RWPE2 (cell line): ENCODE measurements at regions not wholly inside any gene's neighbourhood (a gene's known extent, or its start where the extent isn't known, plus 50 kb on each side); places are given as distances from the start of the nearest gene placed in this dataset.

ENCODE experiments used
- ATAC-seq: fragments of 200-7000 bp; cut with Tn5 transposase; 3 replicates; pipeline ENCODE4 v1.9.1; 2021; ENCODE audit warnings: low read depth
- DNase-seq: peaks from one replicate; pipeline ENCODE4 v3.0.0-alpha.2; 2020; ENCODE audit warnings: low spot score
- H3K27ac ChIP-seq: fragments of 450-650 bp; 2 replicates; pipeline ENCODE4 v1.5.1; 2017; ENCODE audit warnings: mild to moderate bottlenecking; ENCODE audit not compliant: poor library complexity, severe bottlenecking
- H3K27me3 ChIP-seq: fragments of 250-450 bp; sonication (Bioruptor Pico); 2 replicates; pipeline ENCODE4 v1.5.1; 2021; ENCODE audit warnings: mild to moderate bottlenecking, moderate library complexity; ENCODE audit not compliant: insufficient read depth, poor library complexity, severe bottlenecking
- H3K36me3 ChIP-seq: fragments of 250-450 bp; sonication (Bioruptor Pico); 2 replicates; pipeline ENCODE4 v1.5.1; 2020; ENCODE audit warnings: low read depth, mild to moderate bottlenecking, moderate library complexity
- H3K4me1 ChIP-seq: fragments of 250-450 bp; sonication (Bioruptor Pico); 2 replicates; pipeline ENCODE4 v1.5.1; 2021; ENCODE audit warnings: mild to moderate bottlenecking, moderate library complexity; ENCODE audit not compliant: insufficient read depth, poor library complexity, severe bottlenecking
- H3K4me3 ChIP-seq: fragments of 250-450 bp; sonication (Bioruptor Pico); 2 replicates; pipeline ENCODE4 v1.5.1; 2021; ENCODE audit warnings: mild to moderate bottlenecking, moderate library complexity; ENCODE audit not compliant: severe bottlenecking
- H3K9me3 ChIP-seq: fragments of 250-450 bp; sonication (Bioruptor Pico); 2 replicates; pipeline ENCODE4 v1.5.1; 2021; ENCODE audit warnings: mild to moderate bottlenecking, moderate library complexity; ENCODE audit not compliant: severe bottlenecking
- CTCF ChIP-seq: fragments of 450-650 bp; IDR thresholded peaks from one replicate; pipeline ENCODE4 v1.5.1; 2017; ENCODE audit warnings: mild to moderate bottlenecking, moderate library complexity; ENCODE audit not compliant: poor library complexity, severe bottlenecking

- Histone ChIP-seq H3K27me3 (no peaks in the 10 kb centered on the region), H3K27ac (no peak overlapping the region), H3K4me1 (no peaks in the 10 kb centered on the region), H3K9me3 (no peaks in the 10 kb centered on the region), H3K36me3 (no peaks in the 10 kb centered on the region), H3K4me3 (no peak overlapping the region)
- no peak for DNase-seq
- TF ChIP-seq CTCF = no peak
- ATAC-seq = no peak
These were observed 91.1 kb downstream of the MPP7 start for GRCh38 chr10:28211759-28212158.

- ATAC-seq = no peak
- no peak overlapping the region for H3K4me3 ChIP-seq
- H3K9me3 ChIP-seq = no peaks in the 10 kb centered on the region
- no peaks in the 10 kb centered on the region for H3K4me1 ChIP-seq
- no peak for TF ChIP-seq CTCF
- H3K36me3 ChIP-seq = no peaks in the 10 kb centered on the region
- no peak for DNase-seq
- no peaks in the 10 kb centered on the region for H3K27me3 ChIP-seq
- no peak overlapping the region for H3K27ac ChIP-seq
These were observed 95.1 kb downstream of the MPP7 start for GRCh38 chr10:28207799-28208198.

GRCh38 chr10:28202941-28203352 is 99.9 kb downstream of the MPP7 start:
- DNase-seq (no peak), ATAC-seq (no peak)
- no peak overlapping the region for H3K4me3 ChIP-seq
- H3K9me3 ChIP-seq = no peaks in the 10 kb centered on the region
- no peaks in the 10 kb centered on the region for H3K4me1 ChIP-seq
- no peaks in the 10 kb centered on the region for H3K36me3 ChIP-seq
- no peaks in the 10 kb centered on the region for H3K27me3 ChIP-seq
- TF ChIP-seq CTCF = no peak
- H3K27ac ChIP-seq = no peak overlapping the region

- Histone ChIP-seq H3K27me3 (no peaks in the 10 kb centered on the region), H3K4me3 (no peak overlapping the region)
- ATAC-seq = no peak
These were observed 101.2 kb downstream of the MPP7 start for GRCh38 chr10:28201410-28202400.

More at GRCh38 chr10:28201410-28202400, 101.2 kb downstream of the MPP7 start:
- TF ChIP-seq CTCF = no peak
- Histone ChIP-seq H3K36me3 (no peaks in the 10 kb centered on the region), H3K27ac (no peak overlapping the region), H3K9me3 (no peaks in the 10 kb centered on the region), H3K4me1 (no peaks in the 10 kb centered on the region)
- DNase-seq = no peak
